AG10803 (cell line): ENCODE measurements at regions not wholly inside any gene's neighbourhood (a gene's known extent, or its start where the extent isn't known, plus 50 kb on each side); places are given as distances from the start of the nearest gene placed in this dataset.

Source experiments
- DNase-seq: peaks from one replicate; pipeline ENCODE4 v3.0.0; 2010; ENCODE audit warnings: low read depth
- H3K4me3 ChIP-seq: 2 replicates; pipeline ENCODE4 v1.5.1; 2011; ENCODE audit warnings: mild to moderate bottlenecking, low read length, control low read depth
- TF ChIP-seq, protein P1 (sequence below): conservative IDR thresholded peaks from 2 replicates; pipeline ENCODE4 v1.5.1; 2011; ENCODE audit warnings: mild to moderate bottlenecking, low read length, control low read depth, inconsistent platforms

DNA sequence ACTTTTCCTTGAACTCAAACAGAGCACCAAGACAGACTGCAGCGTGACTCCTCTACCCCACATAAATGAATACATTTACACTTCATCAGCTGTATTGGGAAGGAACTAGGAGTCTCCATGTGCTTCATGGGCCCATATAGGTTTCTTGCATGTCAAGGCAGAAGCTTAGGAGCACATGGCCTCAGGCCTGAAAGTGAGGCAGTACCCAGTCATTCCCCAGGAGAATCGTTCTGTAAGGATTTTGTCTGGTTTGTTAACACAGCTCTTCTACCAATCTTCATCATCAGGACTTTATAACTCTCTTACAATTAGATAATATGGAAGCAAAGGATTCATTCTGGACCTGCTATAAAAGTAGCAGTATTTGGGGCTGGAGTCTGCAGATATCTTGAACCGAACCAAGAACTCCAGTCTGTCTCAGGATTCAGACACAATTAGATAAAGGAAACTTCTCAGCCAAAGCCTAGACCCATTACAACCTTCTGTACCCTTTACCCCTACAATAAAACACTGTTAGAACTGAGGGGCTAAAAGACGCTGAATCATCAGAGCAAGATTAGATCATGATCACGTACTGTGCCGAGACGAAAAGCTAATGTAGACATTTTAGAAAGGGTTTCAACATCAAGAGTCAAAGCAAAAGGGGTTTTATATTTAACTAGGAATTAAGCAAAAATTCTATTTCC is 385.5 kb upstream of the SLC30A5 start:
- H3K4me3 ChIP-seq, result no peak overlapping the region
- no peak for DNase-seq
- TF ChIP-seq, protein P1, sequence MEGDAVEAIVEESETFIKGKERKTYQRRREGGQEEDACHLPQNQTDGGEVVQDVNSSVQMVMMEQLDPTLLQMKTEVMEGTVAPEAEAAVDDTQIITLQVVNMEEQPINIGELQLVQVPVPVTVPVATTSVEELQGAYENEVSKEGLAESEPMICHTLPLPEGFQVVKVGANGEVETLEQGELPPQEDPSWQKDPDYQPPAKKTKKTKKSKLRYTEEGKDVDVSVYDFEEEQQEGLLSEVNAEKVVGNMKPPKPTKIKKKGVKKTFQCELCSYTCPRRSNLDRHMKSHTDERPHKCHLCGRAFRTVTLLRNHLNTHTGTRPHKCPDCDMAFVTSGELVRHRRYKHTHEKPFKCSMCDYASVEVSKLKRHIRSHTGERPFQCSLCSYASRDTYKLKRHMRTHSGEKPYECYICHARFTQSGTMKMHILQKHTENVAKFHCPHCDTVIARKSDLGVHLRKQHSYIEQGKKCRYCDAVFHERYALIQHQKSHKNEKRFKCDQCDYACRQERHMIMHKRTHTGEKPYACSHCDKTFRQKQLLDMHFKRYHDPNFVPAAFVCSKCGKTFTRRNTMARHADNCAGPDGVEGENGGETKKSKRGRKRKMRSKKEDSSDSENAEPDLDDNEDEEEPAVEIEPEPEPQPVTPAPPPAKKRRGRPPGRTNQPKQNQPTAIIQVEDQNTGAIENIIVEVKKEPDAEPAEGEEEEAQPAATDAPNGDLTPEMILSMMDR, result no peak

DNA sequence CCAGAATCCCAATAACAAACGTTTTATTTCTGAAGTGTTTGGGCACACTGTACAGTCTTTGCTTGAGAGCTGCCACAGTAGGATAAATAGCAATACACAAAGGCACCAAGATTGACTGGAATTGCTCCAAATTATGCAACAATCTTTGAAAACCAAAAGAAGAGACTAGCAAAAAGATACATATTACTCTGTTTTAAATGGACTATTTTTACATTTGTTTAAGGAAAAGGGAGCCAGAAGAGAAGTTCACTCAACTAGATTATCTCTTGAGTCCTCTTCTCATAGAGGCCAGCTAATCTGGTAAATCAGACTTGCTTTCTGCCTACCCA is 385.0 kb upstream of the SLC30A5 start:
- TF ChIP-seq, protein P1, result no peak
- no peak overlapping the region for H3K4me3 ChIP-seq
- no peak for DNase-seq

DNA sequence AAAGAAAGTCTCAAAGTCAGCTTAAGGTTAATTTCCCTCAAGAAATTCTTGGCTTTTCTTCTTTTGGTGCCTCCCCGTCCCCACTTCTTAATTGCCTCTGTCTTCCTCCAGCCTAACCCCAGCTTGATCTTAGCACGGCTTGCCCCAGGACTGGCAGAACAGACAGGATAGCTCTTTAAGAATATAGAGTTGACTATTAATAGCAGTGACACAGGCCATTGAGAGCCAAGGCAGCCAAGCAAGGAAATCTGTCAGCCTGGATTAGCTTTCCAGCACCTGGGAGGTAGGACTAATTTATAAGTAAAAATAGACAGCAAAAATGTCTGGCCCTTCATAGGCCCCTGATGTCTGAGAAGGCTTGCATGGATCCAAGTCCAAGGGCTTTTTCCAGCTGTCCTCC is 384.6 kb upstream of the SLC30A5 start:
- no peak for DNase-seq
- no peak overlapping the region for H3K4me3 ChIP-seq
- TF ChIP-seq, protein P1, result no peak

DNA sequence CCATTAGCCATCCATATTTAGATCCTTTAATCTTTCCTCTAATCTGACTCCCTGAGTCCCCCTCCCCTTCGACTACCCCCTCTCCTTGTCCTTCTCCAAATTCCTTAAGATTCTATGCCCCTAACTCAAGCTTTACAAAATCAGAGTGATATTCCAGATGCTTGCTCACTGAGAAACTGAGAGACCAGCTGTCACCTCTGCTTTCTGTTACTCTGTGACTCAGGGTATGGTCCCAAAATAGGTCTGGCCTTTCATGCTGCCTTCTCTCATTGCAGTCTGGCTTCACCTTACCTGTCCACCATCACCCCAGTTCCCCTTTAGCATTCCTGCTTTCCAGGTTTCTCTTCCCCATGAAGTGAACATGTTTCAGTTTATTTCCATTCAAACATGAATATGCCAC is 383.3 kb upstream of the SLC30A5 start:
- TF ChIP-seq, protein P1, result no peak
- no peak for DNase-seq
- no peak overlapping the region for H3K4me3 ChIP-seq

DNA sequence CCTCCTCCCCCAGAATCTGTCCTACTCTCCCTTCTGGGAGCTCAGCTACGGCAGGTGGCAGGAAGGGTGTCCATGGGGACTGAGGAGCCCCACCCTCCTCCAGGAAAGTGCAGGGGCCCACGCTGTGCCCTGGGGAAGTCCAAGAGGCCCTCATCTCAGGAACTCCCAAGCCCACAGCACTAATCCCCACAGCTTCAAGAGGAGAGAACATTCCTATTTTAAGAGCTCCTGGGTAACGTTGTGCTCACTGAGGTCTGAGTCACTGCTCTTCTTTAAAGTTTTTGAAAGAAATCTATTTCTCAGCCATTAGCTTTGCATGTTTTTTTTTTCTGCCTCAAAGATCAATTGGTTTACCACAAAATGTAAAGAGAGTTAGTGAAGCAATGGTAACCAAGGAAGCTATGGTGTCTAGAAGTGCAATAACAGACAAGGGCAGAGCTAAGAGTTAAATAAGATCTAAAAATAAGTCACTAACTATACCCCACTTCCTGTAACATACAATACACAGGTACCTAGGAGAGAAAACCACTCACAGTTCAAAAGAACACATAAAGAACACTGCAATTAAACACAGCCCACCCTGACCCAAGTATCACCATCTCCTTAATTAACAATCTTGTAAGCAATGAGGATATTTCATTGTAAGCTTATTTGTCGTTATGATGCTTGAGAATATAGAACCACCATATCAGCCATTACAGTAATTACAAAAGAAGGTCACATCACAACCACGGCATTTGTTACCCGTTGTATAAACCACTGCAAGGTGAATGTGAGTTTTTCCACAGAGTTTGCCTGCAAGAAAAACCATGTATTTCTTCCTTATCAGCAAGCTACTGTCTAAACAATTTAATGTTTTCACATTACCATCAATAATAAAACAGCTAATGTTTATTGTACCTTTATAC is 382.3 kb upstream of the SLC30A5 start:
- DNase-seq, result no peak
- TF ChIP-seq, protein P1, result no peak
- H3K4me3 ChIP-seq, result no peak overlapping the region

DNA sequence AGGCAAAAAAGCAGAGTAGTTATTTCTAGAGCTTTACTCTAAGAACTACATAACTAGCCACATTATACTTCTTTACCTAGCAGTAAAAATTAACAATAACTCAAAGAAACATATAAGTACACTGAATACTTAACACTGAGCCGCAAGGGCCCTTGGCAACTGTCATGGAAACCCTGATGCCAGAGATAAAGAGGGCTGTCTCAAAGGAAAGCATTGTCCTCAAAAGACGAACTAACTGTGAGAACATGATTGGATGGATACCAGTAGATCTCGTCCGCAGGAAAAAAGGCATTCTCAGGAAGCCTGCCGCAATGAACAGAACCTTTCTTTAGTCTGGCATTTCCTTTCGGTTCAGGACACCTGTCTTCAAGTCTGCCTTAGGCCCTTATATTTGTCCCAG is 379.0 kb upstream of the SLC30A5 start:
- no peak for DNase-seq
- H3K4me3 ChIP-seq, result no peak overlapping the region
- TF ChIP-seq, protein P1, result no peak
